ENCODE measurements at regions not wholly inside any gene's neighbourhood (a gene's known extent, or its start where the extent isn't known, plus 50 kb on each side); places are given as distances from the start of the nearest gene placed in this dataset.
"Not testable (repeated sequence)": the region's sequence is repeated elsewhere in the genome, so short reads cannot be mapped to it uniquely, and the experiment has no call there.

DNA sequence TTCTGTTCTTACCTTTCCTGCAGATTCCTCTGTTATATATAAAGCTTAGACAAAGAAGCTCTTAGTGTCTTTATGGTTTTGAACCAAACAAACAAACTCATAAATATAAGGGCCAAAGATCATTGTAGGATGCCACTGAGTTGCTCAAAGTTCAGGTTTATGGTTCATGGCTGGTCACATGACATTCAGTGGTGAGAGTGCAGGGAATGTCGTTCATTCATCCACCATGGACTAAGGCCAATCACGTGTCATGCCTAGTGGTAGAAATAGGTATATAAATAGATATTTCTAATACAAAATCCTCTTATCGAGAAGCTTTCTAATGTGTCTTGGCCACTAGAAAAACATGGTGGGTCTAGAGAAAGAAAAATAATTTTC, 119.4 kb downstream of the GATA3 start:
- no peak for DNase-seq

DNA sequence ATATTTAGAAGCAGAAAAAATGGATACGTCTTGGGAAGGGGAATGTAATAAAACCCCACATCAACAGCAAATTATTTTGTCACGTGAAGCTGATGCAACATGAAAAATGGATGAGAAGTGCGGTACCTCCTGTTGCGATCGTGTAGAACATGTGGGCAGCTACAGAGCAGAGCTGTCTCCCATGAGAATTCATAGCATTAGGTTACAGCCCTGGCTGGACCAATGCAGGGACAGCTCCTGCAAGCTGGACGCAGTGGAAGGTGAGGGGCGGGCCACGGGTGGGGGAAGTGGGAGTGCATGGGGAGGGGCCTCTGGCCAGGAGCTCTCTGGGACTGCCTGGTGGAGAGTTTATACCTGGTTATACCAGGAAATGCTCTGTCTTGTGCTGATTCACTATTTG, 120.3 kb downstream of the GATA3 start:
- no peak for DNase-seq

DNA sequence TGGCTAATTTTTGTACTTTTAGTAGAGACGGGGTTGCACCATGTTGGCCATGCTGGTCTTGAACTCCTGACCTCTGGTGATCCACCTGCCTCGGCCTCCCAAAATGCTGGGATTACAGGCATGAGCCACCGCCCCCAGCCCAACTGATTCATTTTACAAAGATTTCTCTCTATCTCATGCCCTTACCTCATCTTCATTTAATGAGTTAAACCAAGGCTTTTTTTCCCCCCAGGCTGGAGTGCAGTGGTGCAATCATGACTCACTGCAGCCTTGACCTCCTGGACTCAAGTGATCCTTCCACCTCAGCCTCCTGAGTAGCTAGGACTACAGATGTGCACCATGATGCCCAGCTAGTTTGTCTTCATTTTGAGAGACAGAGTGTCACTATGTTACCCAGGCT, 123.0 kb downstream of the GATA3 start:
- DNase-seq, result not testable (repeated sequence)

DNA sequence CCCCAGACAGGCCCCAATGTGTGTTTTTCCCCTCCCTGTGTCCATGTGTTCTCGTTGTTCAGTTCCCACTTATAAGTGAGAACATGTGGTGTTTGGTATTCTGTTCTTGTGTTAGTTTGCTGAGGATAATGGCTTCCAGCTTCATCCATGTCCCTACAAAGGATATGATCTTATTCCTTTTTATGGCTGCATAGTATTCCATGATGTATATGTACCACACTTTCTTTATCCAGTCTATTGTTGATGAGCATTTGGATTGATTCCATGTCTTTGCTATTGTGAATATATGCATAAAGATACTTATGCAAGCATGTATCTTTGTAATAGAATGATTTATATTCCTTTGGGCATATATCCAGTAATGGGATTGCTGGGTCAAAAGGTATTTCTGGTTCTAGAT, 125.3 kb downstream of the GATA3 start:
- DNase-seq, result not testable (repeated sequence)

DNA sequence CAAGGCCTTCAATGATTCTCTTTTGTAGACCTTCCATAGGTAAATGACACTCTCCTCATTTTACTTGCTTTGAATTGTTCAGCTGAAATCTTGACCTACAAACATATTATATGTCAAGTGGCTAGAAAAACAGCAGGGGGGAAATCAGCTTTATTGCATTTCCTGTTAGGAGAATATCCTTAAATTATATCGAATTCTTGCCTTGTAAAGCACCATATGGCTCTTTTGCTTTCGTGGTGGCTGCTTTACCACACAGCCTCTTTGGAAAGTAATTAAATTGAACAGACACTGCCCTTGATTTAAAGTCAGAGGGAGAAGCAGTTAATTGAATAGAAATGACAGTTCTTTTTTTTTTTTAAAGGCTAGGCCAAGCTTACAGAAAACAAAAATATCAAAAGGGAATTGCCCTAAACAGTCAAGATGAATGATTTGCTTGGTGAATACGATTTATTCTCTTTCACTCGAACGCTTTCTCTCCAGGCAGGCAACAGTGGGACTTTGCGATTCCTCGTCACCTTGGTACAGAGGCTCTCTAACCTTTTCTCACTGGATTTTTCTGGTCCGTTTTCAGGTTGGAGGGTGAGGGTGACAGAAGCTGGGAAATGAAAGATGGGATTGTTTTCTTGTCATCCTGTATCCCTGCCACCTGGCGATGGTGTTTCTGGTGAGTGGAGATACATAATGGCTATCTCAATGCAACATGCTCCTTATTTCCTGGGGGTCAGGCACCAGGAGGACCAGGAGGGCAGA, 126.0 kb downstream of the GATA3 start:
- no peak for DNase-seq

DNA sequence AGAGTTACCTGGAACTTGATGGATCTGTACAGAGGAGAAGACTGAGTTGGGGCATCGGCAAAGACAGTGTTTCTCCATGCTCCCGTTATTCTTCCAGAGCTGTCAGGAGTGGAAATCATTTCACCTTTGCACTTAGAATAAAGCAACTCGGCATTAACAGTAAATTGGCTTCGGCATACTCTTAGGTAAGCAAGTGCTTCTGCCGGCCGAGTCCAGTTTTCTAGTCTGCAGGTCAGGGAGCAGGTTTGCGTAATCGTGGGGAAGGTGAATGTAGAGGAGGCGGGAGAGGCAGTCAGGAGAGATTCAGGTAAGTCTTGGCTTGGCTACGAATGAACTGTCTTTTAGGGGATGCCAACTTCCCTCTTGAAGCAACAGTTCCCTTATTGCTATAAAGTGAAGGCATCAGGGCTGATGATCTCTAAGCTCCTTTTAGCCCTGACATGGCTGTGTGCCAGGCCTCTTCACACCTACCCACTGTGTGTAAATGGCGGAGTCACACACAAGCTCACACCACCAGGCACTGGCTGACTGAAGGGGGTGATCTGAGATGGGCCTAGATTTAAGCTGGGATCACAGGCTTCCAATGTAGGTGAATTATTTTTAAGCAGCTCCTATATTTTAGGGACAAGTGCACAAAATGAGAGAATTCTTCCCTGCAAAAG, 127.1 kb downstream of the GATA3 start:
- DNase-seq, result no peak

DNA sequence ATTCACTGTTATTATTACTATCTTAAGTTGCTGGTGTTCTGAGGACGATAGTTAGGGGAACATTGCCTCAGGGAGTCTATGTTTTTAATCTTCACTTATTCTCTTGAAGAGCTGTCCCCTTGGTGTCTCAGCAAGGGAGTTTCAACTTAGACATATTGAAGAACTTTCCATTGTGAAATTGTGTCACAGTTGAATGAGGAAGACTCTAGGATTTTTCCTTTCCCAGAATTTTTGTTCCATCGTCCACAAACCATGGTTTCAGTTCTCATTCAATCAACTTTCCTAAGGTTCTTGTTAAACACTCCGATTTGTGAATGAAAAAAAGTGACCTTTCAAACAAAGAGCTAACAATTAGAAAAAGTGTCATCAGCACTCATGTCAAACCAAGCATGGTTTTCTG, 128.3 kb downstream of the GATA3 start:
- no peak for DNase-seq

DNA sequence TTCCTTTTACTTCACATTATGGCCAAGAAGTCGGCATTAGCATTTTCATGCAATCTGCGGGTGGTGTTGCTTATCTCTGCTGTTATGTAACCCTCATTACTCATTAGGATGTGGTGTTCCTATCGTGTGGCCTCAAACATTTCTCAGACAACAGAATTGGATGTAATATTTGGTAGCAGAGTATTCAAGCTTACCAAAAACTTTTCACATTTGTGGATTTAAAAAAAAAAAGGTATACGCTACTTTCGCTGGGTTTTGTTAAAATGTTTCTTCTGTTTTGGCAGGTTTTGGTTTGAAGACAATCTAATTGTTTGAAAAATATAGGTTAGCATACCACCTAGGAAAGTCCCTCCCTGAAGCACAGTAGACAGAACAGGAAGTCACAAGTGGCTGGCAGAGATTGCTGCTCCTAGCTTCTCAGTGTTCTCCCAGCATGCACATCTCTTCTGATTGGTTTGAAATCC, 128.8 kb downstream of the GATA3 start:
- DNase-seq, result peak; percentile 28

DNA sequence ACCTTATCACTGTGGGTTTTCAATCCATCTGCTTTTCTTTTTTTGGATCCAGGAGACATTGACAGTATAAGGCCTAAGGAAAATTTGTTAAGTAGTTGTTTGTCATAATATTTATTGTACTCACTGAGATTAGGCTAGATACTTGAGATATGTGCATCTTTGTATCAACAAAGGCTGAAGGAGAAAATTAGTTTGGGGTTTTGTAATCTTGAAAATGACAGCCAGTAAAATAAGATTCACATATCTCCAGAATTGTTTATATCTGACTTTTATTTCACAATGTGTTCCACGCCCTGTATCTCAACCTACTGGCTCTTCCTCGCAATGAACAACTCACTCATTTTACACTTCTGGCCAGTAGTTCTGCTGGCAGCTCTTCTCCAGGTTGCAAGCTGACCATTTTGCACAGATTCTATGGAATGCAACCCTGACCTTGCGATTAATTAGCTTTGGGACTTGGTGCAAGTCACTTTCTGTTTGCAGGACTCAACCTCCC, 132.7 kb downstream of the GATA3 start:
- no peak for DNase-seq

DNA sequence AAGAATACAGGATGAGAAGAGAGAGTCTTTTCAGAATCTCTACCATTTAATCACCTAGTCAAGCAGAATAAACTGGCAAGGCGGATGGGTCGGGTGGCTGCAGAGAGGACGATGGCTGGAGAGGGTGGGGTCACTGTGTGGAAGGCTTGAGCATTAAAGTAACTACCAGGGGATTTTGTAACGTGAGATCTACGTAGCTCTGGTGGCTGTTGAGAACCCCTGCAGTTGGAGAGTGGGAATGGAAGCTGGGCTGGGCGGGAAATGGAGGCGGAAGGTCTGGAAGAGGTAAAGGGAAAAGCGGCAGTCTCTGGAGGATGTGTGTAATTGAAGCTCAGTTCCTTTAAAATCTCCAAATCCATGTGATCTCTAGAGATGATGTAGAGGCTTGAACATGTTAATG, 135.0 kb downstream of the GATA3 start:
- no peak for DNase-seq

DNA sequence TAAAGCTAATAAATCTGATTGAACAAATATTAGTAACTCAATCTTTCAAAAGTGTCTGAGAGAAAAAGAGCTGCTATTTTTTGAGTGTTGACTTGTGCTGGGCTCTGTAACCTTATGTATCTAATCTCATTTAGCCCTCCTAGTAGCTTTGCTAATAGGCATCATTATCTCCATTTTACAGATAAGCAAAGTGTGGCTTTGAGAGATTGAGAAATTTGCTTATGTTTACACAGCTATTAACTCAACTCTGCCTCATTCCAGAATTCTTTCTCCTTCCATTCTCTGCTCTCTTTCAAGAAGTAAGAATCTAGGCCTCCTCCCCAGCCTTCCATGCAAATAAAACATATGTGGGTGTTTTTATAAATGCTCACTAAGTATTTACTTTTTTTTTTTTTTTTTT, 137.8 kb downstream of the GATA3 start:
- no peak for DNase-seq

DNA sequence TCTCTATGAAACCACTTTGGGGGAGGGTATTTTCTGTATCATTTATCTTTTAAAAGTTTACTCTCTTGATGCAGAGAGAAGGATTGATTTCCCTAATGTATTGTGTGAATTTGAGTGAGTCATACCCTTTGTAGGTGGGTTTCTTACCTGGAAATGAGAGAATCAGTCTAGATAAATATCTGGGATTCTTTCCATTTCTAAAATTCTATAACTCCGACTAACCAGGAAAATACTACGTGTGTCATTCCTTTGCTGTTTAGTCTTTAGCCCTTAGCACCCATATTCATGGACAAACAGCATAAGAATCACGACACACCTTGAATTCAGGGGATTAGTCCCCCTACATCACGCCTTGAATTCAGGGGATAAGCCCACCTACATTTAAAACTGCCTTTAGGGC, 139.1 kb downstream of the GATA3 start:
- no peak for DNase-seq

DNA sequence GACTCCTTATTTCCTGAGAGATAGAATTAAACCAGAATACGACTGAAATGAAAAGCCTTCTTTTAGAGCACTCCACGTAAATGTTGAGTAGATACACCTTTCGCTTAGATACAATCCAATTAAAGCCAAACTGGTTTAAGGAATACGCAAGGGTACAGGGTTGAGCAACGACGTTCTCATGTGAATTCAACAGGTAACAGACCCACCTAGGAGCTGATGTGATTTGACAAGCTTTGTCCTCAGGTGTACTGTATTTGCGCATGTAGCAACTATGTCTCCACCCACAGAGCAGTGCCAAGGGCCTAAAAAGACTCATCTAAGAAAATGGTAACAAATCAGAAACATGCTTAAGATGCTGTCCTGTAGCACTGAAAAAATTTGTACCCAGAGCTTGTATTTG, 139.6 kb downstream of the GATA3 start:
- no peak for DNase-seq

DNA sequence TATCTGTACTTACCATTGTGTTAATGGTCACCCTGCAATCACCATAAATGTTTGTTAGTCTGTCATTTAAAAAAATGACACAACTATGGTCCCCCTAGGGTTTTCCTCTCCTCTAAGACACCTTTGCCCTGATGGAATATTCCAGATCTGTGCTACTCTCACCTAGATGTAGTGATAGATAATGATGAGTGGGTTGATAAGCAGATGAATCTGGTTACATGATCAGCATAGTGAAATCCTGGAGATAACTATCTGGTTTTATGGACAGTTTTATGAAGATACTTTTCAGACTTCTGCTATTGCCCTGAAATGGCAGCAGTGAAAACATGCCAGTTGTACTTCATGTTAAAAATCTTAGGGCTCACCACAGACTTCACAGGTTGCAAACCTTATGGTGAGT, 152.4 kb downstream of the GATA3 start:
- DNase-seq, result no peak

DNA sequence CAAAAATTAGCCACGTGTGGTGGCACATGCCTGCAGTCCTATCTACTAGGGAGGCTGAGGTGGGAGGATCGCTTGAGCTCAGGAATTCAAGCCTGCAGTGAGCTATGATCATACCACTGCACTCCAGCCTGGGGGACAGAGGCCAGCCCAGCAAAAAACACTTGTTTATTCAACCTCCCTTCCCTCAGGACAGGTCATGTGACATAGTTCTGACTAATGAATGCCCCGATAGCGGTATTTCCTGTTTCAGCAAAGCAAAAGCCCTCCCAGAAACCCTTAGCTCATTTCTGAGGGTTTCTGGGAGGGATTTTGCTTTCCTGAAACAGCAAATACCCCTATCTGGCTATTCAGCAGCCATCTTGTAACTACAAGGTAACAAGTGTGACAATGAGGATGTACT, 157.1 kb downstream of the GATA3 start:
- no peak for DNase-seq

DNA sequence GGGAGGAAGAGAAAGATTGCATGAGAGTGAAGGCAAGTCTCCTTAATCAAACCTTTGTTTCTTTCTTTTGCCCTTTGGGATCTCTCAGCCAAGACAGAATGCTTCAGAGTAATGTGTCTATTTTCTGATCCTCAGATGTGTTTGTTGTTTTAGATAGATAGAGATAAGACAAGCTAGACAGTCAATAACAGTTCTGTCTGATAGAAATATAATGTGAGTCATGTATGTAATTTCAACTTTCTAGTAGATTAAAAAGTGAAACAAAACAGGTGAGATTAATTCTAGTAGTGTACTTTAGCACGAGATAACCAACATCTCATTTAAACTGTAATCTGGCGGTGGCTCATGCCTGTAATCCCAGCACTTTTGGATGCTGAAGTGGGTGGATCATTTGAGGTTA, 159.2 kb downstream of the GATA3 start:
- no peak for DNase-seq

DNA sequence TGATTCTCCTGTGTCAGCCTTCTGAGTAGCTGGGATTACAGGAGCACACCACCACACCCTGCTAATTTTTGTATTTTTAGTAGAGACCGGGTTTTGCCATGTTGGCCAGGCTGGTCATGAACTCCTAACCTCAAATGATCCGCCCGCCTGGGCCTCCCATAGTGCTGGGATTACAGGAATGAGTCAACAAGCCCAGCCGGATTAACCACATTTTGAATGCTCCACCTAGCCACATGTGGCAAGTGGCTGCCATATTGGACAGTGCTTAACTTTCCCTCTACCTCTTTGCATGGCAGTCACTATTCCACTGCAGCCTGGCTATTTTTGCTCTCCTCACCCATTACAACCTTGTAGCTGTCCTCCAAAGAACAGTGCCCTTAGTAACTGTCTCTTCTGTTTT, 160.1 kb downstream of the GATA3 start:
- no peak for DNase-seq

DNA sequence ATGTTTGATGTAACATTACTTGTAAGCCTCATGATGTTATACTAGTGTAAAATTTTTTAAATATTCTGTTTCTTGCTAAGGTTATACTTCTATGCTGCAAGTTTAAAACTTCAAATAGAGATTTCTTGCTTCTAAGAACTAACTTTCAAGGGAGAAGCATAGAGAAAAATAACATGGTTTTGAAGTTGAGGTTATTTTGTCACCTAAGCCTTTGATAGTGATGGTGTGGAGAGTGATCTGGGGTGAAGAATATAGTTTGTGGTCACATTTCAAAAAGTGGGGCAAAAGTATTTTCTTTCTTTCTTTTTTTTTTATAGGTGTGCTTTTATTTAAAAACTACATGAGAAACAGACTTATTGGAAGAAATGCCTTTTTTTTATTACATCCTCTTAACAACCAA, 162.4 kb downstream of the GATA3 start:
- no peak for DNase-seq

DNA sequence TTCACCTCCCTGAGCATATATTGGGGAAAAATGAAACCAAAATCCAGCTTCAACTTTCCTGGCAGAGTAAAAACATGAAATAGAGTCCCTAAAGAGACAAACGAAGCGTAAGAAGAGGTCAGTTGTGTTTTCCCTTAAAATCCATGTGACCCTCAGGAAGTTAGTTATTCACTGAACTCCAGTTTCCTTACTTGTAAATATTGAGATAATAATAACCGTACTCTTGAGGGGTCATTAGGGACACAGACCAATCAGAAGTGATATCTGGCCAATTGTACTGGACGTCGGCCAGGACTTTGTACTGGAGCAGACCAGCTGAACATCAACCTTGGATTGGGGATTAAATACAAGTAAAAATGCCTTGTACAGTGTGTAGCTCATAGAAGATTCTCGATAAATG, 167.0 kb downstream of the GATA3 start:
- DNase-seq, result no peak

DNA sequence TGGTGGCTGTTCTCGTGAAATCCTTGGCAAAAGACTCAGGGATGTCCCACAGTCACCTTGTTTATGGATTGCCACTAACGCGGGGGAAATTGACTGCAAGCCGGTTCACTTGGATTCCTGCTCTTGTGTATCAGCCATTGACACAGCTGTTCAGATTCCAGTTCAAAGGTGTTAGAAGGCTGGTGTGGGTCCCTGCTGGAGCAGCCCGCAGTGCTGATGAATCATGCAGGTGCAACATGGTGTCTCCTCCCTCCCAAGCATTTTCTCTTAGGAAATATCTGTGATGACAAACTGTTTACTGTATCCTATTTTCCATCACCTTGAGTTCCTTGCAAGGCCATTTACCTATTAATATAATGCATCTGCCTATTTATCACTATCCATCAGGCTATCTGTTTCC, 170.1 kb downstream of the GATA3 start:
- DNase-seq, result no peak

DNA sequence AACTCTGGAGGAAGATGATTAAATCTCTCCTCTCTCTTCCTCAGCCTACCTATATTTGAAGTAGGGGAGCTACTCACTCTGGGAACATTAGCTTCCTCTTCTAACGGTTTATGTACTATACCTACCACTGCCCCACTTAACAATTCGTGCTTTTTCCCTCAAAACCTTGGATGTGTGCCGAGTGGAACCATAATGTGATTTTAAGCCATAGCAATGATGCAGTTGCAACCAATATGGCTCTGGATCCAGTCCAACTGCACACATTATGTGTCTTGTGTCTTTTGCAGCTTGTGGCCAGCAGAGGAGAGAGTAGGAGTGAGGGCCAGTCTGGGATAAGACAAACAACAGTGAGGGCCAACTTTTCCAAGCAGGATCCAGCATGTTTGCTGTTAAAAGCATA, 170.7 kb downstream of the GATA3 start:
- DNase-seq, result no peak

DNA sequence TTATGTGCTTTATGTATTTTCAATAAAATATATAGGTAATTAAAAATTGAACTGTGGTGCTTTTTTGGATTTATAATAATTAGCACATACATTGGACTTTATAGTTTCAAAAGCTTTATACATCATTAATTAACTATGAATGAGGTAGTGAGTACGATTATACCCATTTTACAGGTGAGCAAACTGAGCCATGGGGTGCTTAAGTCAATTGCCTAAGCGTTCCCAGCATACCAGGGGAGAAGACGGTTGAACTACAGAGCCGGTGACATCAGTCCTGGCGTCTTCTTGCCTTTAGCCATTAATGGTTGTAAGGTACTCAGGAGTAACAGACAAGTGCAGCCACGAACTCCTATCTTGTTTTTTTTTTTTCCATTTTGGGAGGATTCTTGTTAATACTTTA, 172.8 kb downstream of the GATA3 start:
- DNase-seq, result no peak

DNA sequence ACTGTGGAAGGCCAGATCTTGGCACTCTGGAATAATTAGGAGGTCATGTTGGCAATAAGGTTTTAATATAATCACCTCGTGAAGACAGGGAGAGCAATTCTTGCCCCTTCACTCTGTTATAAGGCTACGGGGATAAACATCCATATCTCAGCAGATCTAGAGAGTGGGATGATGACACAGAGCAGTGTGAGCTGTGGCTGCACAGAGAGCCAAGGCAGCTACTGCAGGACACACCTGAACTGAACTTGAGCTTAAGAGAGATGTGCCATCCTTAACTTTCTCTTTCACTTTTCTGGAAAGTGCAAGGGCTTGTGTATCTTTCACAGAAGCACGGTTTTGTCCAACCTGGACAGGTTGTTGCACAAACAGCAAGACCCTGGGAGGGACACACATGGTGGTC, 174.7 kb downstream of the GATA3 start:
- DNase-seq, result no peak

DNA sequence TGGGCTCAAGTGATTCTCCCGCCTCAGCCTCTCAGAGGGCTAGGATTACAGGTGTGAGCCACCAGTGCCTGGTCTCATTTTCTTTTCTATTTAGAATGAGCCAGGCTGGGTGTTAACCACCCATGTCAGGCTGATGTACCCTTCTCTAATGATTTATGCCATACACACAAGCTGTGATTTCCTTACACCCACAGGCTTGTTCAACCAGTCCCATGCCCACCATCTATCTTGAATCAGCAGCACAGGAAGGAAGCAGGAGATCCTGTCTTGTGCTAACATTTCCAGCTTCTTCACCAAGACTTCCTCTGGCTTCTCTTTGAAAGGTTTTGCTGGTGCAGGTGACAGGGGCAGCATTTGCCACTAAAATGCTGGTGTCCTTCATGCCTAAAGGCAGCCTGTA, 176.4 kb downstream of the GATA3 start:
- DNase-seq, result no peak

DNA sequence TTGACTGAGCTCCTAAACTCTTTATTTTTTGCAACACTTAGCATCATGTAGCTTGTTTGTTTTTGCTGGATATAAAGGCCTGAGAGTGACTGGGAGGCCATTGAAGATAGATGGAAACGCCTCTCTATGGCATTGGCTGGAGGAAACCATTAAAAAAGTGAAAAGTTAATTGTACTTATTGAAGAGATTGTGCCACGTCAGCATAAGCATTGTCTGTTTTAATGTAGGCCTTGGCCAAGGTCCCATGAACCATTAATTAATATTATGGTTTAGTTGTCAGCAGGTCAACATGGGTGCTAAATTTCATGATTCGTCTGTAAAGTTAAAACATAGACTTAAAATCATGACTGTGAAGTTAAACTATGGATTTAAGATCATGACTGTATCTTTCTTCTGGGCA, 178.6 kb downstream of the GATA3 start:
- no peak for DNase-seq

Data from T-helper 9 cell (primary cell).